Ecto neural progenitor cell (in vitro differentiated cells): ENCODE measurements at regions not wholly inside any gene's neighbourhood (a gene's known extent, or its start where the extent isn't known, plus 50 kb on each side); places are given as distances from the start of the nearest gene placed in this dataset.
"Not testable (repeated sequence)": the region's sequence is repeated elsewhere in the genome, so short reads cannot be mapped to it uniquely, and the experiment has no call there.

Source experiments
- DNase-seq: peaks from one replicate; pipeline ENCODE4 v3.0.0-alpha.2; 2018; ENCODE audit warnings: low spot score

DNA sequence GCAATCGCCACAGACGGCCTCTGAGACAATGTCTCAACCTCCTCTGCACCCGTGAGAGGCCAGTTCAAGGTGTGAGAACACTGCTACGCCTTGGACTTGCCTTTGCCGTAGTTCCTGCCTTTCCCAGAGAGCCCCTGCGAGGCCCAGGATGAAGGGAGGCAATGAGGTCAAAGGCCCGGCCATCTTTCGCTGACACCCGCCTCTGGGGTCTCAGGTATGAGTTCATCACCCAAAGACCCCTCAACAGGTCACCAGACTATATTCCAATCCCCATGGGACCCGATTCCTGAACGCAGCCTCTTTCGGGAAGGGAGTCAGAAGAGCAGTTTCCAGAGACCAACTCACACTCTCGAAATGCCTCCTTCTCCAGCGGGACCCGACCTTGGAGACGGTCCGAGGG lies 573.5 kb downstream of the KCNJ18 start:
- DNase-seq, result no peak

DNA sequence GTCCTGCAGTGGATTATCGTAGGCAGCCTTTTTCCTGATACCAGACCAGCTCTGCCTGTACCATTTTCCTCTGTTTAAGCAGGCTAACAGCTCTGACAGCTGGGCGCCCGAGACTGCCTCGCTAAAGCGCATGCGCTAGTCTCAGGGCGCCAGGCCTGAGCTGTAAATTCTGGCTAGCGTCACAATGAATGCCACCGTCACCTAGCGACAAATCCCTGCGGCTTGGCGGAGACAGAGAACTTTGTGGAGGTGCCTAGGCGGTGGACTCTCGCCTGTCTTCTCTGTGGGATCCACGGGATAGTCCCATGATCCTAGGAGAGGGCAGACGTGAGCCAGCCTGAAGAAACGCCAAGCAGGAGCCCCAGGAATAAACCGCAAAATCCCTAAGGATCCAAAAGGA lies 573.9 kb downstream of the KCNJ18 start:
- no peak for DNase-seq

DNA sequence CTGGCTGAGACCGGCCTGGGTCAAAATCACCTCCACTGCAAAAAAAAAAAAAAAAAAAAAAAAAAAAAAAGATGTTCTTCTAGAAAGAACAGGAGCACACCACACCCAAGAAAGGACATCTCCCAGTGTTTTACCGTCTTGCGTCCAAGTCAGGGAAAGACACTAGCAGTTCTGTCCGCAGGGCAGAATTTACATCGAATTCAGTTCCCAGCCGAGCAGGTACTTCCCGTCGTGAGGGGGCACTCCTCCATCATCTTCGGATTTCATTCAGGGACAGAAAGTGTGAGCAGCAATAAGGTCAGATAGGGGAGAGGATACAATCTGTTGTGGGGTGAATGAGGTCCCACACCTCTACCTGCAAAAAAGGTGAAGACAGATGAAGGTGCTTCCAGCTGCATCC lies 574.7 kb downstream of the KCNJ18 start:
- no peak for DNase-seq

DNA sequence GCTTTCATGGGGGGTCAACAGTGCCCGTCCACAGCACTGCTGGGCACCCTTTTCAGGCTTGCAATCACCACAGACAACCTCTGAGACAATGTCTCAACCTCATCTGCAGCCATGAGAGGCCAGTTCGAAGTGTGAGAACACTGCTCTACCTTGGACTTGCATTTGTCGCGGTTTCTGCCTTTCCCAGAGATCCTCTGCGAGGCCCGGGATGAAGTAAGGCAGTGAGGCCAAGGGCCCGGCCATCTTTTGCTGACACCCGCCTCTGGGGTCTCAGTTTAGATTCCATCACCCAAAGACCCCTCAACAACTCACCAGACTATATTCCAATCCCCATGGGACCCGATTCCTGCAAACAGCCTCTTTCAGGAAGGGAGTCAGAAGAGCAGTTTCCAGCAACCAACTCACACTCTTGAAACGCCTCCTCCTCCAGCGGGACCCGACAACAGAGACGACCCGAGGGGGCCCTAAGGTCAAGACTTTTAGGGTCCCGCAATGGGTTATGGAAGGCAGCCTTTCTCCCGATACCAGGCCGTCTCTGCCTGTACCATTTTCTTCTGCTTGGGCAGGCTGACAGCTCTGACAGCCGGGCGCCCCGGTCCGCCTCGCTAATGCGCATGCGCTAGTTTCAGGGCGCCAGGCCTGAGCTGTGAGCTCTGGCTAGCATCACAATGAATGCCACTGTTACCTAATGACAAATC lies 576.0 kb downstream of the KCNJ18 start:
- no peak for DNase-seq

DNA sequence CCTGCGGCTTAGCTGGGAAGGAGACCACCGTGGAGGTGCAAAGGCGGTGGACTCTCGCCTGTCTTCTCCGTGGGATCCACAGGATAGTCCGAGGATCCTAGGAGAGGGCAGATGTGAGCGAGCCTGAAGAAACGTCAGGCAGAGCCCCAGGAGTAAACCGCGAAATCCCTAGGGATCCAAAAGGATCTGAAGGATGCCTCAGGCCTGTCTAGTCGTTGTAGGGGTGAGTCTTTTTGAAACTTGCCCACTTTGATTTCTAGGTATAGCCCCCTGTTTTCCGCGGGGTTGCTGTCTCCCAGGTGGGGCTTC lies 576.5 kb downstream of the KCNJ18 start:
- DNase-seq, result no peak

DNA sequence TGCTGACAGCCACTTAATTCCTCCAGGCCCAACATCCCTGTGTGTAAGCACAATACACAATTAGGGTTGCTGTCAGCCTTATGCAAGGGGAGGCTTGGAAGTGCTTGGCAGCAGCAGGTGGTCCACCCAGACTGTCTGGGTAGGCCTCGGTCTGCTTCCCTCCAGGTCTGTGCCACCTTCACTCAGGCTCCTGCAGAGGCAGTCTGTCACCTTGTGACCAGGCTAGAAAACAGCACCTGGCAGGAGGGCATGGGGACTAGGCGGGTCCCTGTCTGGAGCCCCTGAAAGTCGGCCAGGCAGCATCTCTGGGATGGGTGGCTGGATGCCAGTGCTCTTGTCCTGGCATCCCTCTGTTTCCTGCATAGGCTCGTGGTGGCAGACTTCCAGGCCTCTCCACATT lies 578.1 kb downstream of the KCNJ18 start:
- DNase-seq, result no peak

DNA sequence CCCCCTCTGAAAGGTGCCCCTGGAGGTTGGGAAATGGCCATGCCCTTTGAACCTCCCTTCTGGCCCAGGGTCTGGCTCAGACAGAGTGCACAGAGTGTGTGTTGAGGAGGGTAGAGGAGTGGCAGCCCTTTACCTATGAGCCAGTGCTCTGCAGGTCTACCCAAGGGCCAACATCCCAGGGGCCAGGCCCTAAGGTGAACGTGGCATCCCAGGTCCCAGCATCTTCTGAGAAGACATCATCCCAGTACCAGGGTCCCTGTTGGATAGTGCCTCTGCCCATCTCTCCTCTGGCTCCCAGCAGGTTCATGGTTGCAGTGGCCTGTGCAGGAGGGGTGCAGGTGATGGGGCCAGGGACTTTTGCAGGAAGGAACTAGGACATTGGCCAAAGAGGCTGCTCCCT lies 578.5 kb downstream of the KCNJ18 start:
- DNase-seq, result not testable (repeated sequence)

DNA sequence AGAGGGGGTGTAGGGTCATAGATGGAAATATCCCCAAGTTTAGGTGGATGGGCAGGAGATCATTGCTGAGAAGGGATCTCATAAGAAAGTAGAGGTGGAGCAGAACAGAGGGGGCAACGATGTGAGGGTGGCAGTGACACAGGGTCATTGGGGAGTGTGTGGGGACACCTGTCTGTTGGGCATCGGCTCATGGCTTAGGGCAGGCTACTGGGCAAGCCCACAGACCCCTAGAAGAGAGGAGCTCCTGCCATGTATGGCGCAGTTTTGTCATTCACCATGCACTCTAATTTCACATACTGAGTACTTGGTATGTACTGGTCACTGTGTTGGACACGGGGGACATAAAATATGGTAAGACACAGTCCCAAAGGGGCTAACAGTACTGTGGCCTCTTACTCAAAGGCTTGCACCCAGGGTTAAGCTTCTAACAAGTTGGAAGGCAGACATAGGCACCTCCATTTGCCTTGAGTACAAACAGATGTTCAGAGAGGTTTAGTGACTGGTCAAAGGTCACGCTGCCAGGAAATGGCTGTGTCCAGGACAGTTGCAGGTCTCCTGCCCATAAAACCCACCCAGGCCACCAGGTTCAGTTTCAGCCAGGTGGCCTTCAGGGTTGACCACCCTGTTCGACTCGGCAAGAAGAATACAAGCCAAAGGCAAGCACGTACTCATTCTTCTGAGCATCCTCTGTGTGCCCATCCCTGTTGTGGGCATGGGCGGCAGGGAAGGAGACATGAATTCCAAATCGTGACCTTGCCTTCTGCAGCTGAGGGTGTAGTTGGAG lies 580.2 kb downstream of the KCNJ18 start:
- no peak for DNase-seq

DNA sequence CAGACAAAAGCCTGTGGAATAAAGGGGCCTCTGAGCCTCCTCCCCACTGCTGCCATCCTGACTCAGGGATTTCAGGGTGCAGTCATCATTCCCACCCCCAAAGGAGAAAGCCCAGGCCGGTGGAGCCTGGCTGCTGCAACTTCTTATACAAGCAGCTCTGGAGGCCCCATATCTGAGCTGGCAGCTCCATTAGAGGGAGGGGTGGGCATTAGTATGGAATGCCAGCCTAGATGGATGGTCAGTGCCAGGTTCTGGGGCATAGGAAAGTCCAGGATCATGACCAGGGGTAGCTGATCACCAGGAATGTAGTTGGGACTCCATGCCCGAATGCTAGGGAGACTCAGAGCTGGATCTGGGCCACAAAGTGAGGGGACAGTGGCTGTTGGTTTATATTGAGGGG lies 581.0 kb downstream of the KCNJ18 start:
- DNase-seq, result no peak

DNA sequence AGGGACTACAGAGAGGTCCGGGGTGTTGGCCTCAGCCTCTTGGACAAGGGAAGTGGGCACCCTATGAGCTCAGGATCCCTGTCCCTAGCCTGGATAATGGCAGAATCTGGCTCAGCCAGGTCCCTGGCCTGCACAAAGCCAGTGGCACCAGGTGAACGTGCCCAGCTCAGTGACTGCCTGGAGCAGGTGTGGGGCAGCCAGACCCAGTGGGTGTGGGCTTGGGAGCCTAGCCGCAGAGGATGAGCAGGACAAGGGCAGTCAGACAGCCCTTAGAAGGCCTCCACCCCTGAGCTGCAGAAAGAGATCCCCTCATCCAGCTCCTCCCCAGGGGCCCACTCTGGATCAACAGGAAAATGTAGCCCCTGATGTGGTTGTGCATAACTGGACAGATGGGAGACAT lies 585.3 kb downstream of the KCNJ18 start:
- DNase-seq, result no peak

DNA sequence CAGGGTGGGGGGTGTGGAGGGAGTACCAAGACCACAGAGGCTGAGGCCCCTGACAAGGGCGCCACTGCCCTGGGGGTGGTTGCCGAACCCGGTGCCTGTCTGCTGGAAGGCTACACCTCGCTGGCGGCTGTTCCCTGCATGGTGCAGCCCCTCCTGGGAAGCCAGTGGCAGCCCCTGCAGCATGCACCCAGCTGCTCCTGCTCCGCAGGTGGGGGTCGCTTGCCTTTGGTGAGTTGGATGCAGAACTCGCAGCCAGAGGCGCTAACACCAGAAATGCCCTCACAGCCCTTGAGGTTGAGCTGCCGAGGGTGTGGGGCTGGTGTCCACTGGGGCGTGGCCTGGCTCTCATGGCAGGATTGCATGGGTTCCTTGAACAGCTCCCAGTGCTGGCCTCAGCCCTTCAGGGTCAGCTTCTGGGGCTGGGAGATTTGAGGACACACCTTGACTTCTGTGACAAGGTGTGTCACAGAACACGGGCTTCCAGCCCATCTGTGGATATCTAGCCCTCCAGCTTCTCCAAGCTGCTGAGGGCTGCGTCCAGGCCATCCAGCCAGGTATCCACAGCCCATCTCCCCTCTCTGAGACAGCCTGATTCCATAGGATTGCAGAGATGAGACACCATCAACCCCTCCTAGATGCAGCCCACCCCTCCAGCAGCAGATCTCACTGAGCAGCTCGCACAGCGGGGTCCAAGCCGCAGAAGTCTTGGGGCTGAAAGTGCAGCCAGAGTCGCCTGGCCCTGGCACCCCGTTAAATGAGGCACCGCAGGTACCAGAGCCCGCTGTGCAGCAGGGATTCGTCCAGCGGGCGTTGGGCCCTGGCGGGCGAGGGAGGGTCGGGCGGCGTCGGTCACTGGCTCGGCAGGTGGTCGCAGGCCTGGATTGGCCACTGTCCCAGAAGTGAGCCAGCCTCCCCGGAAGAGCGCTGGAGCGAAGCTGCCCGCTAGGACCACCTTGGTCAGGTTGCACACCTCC lies 586.3 kb downstream of the KCNJ18 start:
- DNase-seq, result no peak

DNA sequence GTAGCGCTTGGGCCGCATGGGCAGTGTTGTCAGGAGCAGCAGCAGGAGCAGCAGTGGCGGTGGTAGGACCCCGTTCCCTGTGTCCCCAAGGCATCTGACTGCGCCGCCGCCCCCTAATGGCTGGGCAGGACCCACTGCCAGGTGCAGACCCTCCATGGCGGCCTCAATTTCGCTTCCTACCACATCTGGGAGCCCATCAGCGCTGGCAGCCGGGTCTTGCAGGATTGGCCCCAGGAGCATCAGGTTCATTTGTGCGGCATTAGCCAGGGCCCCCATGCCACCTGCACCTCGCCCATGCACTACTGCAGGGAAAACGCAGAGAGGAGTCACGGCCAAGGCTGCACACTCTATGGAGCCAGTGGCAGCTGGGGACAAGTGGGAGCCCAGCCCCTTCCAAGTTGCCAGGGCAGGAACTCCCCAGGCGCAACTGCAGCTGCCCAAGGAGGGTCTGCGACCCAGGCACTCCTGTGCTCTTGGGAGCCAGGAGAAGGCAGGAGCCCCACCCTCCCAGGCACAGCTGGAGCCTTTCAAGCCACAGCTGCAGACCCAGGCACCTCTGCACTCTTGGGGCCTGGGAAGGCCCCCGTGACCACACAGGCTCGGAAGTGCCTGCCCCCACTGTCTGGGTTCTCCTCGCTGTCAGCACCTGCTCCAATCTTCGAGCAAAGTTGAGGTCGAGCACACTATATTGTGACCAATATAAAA lies 594.2 kb downstream of the KCNJ18 start:
- no peak for DNase-seq

DNA sequence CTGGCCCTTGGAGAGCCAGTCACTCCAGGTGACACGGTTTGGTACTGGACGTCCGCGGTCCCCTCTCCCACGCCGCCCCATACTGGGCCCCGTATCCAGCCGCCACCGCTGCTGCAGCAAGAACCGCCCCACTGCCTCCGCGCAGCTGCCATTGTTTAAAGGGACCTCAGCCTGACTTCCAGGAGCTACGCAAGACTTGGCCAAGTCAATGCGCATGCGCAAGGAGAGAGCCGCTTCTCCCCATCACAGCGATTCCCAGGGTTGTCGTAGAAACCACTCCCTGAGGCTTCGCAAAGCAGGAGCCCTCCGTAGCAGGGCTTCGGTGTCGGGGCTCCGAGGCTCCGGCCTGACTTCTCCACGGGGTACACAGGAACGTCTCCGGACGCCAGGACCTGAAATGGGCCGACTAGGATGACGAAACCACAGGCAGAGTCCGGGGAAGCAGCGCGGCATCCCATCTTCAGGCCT lies 606.2 kb downstream of the KCNJ18 start:
- not testable (repeated sequence) for DNase-seq

DNA sequence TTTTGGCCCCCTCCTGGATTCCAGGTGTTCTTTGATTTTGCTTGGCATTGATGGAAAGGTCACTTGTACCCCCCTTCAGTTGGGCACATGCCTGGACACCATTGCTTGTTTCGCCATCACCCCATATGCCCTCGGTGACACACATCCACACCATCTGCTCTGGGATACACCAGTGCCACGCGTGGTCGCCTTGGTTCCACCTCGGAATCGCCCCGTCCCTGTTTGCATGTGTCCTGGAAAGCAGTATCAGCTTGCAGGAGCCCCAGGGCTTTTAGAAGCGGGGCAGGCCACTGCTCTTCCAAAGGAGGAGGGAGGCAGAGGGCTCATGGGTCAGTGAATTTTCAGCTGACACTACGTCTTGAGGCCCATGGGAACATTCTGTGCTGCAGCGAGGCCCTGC lies 607.9 kb downstream of the KCNJ18 start:
- no peak for DNase-seq

DNA sequence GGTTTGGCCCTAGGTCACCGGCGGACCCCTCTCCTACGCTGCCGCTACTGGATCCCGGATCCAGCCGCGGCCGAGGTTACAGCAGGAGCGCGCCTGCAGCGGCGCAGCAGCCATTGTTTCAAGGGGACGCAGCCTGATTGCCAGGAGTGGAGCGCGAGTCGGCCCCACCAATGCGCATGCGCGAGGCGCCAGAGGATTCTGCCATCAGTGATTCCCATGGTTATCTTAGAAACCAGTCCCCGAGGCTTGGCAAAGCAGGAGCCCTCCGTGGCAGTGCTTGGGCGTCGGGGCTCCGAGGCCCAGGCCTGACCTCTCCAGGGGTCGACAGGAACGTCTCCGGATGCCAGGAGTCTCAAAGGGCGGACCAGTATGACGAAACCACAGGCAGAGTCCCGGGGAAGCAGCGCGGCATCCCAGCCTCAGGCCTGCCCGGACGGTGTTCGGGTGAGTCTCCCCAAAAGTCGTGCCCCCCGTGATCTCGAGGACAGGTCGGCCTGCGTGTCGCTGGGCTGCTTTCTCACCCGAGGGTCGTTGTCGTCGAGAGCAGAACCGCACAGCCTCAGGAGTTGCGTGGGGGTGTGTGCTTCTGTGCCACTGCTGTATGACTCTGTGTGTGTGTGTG lies 608.5 kb downstream of the KCNJ18 start:
- no peak for DNase-seq

DNA sequence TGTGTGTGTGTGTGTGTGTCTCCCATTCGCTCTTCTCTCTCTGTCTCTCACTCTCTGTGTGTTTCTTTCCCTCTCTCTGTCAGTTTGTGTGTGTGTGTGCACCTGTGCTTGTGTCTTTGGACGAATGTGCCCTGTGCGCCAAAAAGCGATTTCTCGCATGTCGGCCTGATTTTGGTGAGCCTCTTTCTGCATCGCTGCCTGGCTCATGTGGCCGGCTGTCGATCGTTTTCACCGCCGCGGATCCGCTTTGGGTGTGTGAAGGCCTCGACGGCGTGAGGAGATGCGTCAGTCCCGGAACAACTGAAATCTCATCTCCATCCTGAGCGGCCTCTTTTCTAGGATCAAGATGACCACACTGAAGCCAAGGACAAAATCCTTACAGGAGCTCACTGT lies 609.0 kb downstream of the KCNJ18 start:
- DNase-seq, result no peak

DNA sequence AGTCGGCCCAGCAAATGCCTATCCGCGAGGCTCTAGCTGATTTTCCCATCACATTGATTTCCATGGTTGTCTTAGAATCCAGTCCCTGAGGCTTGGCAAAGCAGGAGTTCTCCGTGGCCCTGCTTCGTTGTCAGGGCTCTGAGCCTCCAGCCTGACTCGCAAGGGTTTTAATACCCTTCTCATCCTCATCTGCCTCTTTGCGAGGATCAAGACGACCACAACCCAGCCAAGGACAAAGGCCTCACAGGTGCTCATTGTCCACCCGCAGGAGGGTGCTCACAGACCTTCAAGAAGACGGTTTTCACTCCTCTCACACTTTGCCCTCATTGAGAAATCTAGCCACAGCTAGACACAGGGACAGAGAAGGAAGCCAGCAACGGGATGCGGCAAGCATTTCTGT lies 610.8 kb downstream of the KCNJ18 start:
- DNase-seq, result no peak

DNA sequence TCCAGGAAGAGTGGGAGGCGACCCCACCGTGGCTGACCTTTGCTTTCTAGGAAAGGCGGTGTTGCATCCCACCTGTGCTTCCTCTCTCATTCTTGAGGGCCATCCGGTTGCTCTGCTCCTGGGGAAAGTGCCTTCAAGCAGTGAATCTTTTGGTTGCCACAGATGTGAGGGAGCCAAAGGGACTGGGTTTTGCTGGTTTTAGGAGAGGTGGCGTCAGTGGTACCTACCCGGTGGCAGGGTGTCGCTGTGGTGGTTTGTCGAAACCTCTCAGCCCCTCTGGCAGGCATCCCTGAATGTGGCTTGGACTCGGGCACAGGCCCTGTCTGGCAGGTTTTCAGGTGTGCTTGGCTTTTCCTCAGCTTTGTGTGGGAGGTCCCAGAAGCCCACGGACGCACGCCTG lies 611.5 kb downstream of the KCNJ18 start:
- no peak for DNase-seq

DNA sequence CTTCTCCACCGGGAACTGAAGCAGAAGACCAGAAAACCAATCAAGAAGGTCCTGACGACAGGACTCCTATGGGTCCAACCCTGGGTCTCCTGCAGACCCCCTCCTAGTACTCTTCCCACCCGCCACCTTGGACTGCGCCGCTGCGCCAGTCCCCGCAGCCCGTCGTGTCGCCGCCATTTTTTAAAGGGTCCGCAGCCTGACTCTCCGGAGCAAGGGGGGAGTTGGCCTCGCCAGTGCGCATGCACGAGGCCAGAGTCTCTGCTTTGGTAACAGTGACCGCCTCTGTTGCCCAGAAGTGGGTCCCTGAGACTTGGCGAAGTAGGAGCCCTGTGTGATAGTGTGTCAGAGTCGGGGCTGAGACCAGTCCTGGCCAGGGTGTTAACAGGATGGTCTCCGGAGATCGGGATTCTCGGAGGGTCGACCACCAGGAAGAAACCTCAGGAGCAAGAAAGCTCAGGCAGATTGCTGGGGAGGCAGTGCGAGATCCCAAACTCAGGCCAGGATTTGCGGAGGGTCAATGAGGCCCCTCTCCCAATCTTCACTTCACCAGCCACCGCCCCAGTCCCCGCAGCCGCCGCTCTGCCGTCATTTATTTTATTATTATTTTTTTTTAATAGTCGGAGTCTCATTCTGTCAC lies 612.5 kb downstream of the KCNJ18 start:
- no peak for DNase-seq

DNA sequence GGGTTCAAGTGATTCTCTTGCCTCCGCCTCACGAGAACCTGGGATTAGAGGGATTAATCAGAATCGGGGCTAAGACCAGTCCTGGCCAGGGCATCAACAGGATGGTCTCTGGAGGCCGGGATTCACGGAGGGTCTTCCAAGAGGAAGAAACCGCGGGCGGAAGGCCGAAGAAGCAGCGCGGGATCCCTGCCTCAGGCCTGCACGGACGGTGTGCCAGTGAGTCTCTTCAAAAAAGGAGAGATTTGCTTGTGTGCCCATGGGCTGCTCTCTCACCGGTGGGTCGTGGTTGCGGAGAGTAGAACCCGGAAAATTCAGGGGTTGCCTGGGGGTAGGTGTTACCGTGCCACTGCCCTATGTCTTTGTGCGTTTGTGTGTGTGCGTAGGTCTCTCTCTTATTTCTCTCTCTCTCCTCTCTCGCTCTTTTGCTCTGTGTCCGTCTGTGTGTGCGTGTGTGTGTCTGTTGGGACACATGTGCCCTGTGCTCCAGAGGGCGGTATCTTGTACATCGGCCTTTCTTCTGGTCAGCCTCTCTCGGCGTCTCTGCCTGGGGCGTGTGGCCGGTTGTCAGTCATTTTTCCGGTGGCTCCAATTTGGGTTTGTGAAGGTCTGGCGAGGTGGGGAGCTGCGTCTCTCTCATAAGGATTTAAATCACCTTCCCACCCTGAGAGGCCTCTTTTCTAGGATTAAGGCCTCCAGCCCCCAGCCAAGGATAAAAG lies 613.2 kb downstream of the KCNJ18 start:
- DNase-seq, result no peak
